NCI-H146 treated with DMSO at 0.1 percent for 48 hours (cell line): ENCODE measurements at regions not wholly inside any gene's neighbourhood (a gene's known extent, or its start where the extent isn't known, plus 50 kb on each side); places are given as distances from the start of the nearest gene placed in this dataset.
"Not testable (repeated sequence)": the region's sequence is repeated elsewhere in the genome, so short reads cannot be mapped to it uniquely, and the experiment has no call there.

ENCODE experiments used
- DNase-seq: peaks from one replicate; lab custom pipeline; 2025; ENCODE audit not compliant: unreplicated experiment; lab: John Stamatoyannopoulos, UW

DNA sequence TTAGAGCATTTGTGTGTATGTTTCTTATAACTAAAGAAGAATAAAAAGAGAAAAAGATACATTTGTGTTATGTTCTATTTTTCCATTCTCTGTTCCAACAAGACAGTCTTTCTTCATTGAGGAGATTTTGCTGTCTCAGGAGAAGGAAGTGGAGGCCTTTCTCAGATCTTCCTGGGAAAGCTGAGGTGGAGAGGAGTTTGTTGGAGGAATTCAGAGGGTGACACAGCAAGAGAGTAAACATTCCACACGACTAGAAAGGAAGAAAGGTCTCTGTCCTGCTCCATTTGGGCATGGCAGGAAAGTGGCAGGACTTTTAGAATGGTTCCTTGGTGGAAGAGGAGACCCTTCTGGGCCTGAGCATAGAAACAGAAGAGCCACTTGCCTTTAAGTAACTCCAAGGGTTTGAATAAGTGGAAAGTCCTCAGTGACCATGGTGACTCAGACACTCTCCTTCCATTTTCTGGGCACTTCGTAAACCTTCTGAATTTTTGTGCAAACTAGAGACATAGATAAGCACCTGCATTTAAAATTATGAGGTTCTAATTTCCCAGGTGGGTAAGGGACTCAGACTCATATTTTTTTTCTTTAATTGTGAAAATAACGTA, 52.3 kb upstream of the COL5A2 start:
- DNase-seq: no peak

DNA sequence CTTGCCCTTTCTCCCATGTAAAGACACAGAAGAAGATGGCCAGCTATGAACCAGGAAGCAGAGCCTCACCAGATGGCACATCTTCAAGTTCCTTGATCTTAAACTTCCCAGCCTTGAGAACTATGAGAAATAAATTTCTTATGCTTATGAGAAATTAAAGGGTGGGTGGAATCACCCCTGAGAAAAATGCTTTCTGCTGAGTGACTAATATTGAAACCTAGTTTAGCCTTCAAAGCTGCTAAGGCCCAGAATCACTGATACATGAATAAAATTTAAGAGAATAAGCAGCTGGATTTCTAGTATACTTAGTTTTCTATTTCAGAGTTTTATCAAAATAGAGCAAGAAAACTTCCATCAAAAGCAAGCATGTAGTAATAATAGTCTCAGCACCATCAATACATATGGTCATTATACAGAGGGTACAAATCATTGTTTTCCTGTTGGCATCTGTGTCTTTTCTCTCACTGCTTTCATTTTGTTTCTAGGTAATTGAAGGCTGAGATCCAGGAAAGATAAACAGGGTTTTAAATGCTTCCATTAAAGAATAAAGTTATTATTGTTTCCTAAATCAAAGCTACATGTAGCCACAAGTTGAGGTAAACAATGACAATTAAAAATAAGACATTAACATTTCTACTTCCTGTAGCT, 53.3 kb upstream of the COL5A2 start:
- no peak for DNase-seq

DNA sequence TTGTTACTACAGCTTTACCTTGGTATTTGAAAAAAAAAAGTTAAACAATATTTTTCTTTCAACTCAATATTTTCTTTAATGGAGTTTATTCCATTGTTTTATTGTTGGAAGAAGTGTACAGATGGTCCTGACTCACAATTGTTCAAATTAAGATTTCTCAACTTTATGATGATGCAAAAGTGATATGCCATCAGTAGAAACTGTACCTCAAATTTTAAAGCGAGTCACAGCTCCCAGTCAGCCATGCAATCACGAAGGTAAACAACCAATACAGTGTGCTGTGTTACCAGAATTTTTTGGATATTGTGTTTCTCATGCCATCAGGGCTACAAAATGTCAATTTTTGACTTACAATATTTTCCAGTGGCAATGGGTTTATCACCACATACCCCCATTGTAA, 54.0 kb upstream of the COL5A2 start:
- DNase-seq: no peak

DNA sequence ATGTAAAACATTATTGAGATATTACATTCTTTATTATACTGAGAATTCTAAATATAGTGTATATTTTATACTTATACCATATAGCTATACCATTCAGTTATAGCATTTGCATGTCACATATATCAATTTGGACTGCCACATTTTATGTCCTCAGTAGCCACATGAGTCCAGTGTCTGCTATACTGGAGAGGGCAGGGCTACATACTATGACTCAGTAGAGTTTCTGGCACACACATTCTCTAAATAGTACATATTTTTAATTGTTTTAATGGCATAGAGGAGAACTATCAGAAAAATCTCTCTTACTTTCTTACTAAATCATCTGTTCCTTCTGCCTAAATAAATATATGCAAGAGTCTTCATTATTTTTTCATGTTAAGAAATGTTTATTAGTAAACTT, 55.4 kb upstream of the COL5A2 start:
- DNase-seq: no peak

DNA sequence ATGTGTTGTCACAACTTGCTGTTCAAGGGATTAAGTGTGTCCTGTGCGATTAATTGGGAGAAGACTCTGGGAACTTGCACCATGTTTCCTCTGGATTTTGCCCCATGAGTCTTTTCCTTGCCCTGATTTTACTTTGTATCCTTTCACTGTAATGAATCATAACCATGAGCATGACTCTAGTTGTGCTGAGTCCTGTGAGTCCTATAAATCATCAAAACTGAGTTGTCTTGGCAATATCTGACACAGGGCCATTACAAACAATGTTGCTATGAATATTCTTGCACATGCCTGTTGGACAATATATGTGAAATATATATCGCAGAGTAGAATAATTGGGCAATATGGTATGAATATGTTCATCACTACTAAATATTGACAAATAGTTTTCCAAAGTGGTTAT, 56.5 kb upstream of the COL5A2 start:
- no peak for DNase-seq

DNA sequence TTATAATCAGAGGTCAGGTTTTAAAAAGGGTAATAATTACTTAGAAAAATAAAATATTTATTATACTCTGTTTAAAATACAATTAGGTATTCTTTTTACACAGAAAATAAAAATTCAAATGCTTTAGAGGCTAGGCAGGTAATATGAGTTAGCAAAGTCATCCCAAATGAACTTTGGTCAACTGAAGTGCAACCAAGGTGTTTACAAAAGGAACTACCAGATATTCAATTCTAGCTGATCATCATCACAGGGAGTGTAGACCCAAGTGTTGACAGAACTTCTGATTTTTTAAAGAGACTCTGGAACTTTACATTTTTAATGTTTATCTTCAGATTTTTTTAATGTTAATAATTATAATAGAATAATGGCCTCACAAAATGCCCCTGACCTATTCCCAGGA, 59.3 kb upstream of the COL5A2 start:
- DNase-seq: no peak

DNA sequence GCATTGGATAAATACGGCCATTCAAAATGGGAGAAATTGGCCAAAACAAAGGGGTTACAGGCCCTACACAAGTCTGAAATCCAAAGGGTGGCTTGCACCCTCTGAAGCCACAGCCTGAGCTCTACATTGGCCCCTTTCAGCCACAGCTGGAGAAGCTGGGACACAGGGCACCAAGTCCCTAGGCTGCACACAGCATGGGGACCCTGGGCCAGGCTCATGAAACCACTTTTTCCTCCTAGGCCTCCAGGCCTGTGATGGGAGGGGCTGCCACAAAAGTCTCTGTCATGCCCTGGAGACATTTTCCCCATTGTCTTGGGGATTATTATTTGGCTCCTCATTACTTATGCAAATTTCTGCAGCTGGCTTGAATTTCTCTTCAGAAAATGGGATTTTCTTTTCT, 64.3 kb upstream of the COL5A2 start:
- not testable (repeated sequence) for DNase-seq

DNA sequence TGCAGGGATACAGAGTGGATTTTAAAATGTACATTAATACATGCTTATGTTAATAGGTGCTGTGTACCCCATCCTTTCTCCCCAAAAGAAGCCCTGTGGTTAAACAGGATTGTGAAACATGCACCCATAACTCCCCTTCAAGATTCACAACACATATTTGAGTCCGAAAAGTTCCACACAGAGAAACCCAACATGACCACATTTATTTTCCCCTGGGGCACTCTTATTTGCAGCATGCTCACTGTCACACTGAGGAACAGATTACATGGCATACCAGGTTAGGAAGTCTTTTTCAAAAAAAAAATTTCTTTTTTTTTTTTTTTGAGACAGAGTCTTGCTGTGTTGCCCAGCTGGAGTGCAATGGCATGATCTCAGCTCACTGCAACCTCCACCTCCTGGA, 67.7 kb upstream of the COL5A2 start:
- DNase-seq: no peak

DNA sequence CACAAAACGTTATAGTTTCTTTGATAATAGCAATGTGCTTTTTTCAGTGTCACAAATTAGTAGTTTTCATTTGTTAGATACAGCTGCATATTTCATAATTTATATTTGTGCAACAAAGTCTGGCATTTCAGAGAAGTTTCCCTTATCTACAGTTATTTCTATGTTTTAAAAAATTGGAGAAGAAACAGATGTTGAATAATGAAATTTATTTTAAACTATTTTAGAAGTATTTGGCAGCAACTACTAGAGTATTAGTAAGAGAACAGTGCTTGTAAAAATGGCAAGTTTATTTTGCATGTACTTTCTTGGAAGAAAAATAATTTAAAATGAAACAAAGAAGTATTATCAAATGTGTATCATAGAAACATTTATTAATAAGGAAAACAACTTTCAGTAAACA, 68.6 kb upstream of the COL5A2 start:
- DNase-seq: no peak

DNA sequence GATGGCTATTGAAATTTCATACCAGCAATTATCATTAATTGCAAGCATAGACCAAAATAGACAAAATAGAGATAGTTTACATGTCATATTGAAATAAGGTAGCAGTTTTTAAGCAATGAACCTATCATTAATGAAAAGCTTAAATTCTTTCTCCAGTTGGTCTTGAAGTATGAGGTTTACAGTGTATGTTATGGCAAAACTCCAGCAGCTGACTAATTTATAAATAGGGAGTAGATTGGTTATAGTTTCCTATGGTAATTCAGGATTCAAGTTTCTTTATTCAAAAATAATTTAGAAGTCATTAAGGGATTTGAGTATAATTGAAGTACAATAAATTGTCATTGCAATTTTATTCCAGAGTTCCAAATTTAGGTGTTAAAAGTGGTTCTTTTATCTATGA, 69.6 kb upstream of the COL5A2 start:
- DNase-seq: no peak

DNA sequence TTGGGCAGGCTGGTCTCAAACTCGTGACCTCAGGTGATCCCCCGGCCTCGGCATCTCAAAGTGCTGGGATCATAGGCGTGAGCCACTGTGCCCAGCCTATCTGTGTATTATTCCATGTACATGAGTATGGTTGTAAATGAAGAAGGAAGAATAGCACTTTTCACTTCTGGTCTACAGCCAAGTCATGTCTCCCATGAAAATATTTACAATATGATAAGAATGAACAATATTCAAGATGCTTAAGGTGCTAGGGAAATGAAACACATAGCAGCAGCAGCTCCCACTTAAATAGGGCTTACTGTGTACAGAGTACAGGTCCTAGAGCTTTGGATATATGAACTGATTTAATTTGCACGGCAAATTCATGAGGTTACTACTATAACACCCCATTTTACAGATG, 70.3 kb upstream of the COL5A2 start:
- DNase-seq: no peak

DNA sequence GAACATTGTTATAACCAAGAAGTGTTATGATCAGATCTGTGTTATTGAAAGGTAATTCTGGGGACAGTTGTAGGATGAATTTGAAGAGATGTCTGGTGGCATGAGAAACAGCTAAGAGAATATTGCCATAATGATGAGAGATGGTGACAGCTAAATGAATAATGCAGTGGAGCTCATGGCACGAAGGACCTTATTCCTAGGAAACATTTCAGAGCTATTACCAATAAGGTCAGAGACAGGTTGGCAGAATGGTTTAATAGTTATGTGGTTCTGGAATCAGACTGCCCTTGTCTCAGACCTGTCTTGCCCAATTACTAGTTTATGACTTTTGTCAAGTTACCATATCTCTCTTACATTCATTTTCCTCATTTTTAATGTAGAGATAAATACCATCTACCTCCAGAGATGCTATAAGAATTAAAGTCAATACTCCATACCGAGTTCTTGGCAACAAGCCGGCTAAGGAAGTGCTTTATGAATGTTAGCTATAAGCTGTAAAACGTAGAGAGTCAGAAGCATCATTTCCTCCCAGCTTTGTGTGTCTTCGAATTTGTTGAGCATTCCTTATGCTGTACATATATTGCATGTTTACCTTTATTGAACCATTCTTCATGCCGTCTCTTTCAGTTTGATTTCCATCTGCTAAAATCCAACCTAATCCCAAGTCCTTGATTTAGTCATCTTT, 73.6 kb upstream of the COL5A2 start:
- DNase-seq: no peak

DNA sequence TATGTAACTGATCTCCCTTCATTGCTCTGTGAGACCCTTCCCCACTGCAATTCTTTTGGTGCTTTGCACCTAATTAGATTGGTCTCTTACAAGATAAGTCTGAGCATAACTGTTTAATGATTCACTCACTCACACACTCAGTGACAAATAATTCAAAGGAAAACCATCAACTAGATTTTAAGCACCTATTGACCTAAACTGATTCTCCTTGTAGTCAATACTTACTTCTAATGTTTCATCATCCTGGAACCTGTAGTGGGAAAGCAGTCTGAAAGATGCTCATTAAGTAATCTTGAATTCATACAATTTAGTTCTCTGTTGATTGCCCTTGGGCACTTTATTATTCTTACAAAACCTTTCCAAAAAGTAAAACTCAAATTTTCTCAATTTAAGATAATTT, 74.3 kb upstream of the COL5A2 start:
- DNase-seq: no peak

DNA sequence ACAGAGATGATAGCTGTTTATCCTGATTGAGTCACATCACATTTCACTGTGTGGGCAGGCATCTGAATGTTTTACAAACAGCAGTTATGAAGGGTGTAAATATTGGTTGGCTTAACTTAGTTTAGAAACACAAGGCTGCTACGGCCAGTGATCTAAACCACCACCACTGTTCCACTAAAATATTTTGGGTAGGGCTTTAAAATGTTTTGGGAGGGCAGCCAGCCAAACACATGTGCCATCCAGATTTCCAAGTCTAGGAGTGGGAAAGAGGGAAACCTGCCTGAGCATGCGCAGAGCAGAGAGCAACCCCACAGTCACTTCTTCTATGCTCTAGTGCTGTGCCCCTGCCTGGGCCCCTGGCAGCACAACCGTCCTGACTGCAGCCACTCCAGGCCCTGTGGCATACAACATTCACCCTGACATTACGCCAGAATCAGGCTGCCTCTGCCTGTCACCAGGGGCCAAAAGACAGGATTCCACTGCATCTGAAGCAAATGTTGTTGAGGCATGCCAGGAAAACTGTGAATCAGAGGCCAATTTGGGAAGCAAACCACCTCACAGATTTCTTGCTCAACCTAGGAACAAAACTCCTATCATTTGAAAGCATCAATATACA, 74.8 kb upstream of the COL5A2 start:
- no peak for DNase-seq

DNA sequence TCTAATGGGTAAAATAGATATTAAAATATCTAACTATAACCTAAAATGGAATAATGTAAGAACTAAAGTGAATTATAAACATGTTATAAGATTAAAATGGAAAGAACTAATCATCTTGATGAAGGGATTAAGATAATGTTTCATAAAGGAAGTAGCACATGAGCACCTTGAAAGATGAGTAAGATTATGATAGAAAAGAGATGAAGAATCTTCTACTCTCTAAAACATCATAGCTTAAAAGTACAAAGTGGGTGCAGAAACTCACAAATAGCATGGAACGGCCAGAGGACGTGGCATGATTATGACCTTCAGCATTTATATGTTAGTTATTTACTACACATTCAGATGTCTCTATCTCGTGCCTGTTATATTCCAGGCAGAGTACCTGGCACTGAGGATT, 76.2 kb upstream of the COL5A2 start:
- DNase-seq: no peak

DNA sequence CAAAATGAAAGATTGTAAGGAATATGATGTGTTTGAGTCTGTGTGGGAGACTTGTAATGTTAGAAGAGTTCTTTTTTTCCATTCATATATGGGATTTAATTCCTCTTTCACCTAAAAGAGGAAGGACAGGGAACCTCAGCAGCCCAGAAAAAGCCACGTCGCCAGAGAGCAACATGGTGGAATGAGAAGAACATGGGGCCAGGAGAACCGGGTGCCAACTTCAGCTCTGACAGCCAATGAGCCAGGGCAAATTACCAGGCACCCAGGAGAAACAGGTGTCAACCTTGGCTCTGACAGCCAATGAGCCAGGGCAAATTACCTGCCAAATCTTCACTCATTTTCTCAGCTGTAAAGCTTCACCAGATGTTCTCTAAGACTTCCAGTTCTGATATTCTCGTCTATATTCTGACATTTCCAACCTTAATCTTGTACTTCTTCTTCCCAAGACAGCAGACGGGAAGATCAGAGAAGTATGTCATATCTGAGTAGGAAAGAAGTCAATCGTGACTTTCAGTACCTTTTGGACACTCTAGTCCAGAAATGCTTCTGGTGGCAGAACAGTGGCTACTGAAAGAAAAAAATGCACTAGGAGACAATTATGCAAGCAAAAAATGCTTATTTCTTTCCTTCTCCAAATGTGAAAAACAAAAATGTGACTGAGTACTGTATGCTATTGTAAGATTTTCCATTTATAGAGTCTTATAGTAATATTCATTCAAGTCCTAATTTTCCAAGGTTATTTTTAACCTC, 79.2 kb upstream of the COL5A2 start:
- no peak for DNase-seq

DNA sequence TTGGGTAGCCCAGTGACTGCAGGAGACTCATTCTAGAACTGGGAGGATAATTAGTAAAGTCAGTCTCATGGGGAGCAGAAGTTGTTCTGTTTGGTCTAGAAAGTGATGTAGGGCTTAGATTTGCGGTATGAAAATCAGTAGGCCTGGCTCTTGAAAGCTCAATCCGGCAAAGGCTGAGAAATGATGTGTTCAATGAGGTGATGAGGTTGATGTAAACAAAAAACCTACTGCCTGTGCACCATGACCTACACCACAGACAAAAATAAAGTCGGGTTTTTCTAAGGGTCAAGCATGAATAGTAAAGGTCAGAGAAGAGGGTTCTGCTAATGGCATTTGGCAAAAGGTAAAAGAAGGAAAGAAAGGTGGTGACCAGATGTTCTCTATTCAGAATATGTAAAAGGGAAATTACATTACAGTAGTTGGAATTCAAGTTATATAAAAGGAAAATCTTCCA, 80.8 kb upstream of the COL5A2 start:
- no peak for DNase-seq

DNA sequence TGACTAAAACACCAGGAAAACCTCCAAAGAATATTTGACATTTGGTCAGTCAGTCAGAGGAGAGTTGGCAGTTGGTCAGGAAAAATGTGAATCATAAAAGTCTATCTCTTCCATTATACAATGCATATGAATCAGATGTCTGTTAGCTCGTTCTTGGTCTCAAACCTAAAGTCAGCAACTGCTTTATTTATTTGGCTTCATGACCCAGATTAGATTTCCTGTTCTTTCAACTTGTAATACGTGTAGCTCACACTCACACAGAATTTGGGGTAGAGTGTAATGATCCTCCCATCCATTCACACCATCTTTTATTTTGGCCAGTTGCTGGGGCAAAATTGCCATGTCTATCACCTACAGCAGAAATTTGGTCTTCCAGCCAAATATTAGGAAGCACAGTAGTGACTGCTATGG, 81.9 kb upstream of the COL5A2 start:
- no peak for DNase-seq

DNA sequence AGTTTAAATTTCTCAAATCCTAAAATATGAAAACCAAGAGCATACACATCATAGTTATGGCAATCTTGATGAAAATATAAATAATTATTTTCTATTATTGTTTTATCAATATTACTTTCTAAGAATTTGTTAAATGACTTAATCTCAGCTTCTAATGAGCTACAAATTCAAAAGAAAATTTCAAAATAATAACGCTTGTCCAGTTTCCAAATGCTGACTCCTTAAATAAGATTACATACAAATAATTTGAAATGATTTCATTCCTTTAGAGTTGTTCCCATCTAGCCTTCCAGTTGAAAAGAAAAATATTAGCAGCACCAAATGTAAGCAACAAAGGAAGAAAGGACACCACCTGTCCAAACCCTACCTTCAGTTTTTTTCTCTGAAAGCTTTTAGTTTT, 82.4 kb upstream of the COL5A2 start:
- DNase-seq: no peak

DNA sequence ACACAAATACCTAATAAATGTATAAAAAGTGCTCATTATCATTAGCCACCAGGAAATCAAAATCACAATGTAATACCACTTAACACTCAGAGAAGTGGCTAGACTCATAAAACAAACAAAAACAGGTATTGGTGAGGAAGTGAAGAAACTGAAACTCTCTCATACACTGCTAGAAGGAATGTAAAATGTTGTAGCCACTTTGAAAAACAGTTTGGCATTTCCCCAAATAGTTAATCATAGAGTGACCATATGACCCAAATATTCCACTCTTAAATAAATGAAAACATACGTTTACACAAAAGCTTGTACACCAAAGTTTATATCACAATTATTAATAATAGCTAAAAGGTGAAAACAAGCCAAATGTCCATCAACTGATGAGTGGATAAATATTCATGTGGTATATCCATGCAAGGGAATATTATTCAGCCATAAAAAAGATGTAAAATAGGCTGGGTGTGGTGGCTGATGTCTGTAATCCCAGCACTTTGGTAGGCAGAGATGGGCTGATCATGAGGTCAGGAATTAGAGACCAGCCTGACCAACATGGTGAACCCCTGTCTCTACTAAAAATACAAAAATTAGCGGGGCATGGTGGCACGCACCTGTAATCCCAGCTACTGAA, 86.2 kb upstream of the COL5A2 start:
- DNase-seq: no peak

DNA sequence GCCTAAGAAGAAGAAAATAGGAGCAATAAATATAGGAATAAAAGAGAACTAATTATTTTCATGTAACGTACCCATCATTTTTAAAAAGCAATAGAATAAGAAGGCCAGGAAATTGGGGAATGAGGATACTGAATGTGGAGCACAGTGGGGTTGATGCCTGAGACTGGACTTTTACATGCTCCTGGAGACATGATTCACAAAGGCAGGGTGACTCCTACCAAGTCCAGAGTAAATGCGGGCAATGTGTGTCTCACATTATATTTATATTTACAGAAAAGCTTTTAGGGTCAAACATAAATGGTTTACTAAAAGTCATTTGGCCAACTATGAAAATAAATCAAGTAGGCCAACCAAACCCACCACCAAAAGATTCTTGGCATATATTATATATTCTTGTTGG, 87.9 kb upstream of the COL5A2 start:
- DNase-seq: no peak
